H9 (cell line): ENCODE measurements at regions not wholly inside any gene's neighbourhood (a gene's known extent, or its start where the extent isn't known, plus 50 kb on each side); places are given as distances from the start of the nearest gene placed in this dataset.
A peak's percentile ranks its signal among the peaks of the same experiment; 100 is the strongest.

ENCODE experiments used
- DNase-seq: peaks from one replicate; pipeline ENCODE4 v3.0.0-alpha.2; 2017
- H2AFZ ChIP-seq: one replicate; pipeline ENCODE4 v1.6.1; 2013; ENCODE audit warnings: mild to moderate bottlenecking, low read length, control low read depth, moderate library complexity
- H2AK5ac ChIP-seq: 2 replicates; pipeline ENCODE4 v1.6.1; 2013; ENCODE audit warnings: low read length, control low read depth, mixed read lengths; ENCODE audit not compliant: insufficient read length
- H2BK120ac ChIP-seq: one replicate; pipeline ENCODE4 v1.6.1; 2013; ENCODE audit warnings: low read depth, mild to moderate bottlenecking, low read length, control low read depth, inconsistent platforms; ENCODE audit not compliant: poor library complexity, severe bottlenecking
- H2BK12ac ChIP-seq: 2 replicates; pipeline ENCODE4 v1.6.1; 2013; ENCODE audit warnings: low read length, control low read depth, mixed read lengths, low read depth; ENCODE audit not compliant: insufficient read length
- H2BK15ac ChIP-seq: 2 replicates; pipeline ENCODE4 v1.6.1; 2013; ENCODE audit warnings: low read depth, low read length, control low read depth
- H2BK20ac ChIP-seq: one replicate; pipeline ENCODE4 v1.6.1; 2013; ENCODE audit warnings: low read depth, mild to moderate bottlenecking, low read length, control low read depth, inconsistent platforms; ENCODE audit not compliant: poor library complexity, severe bottlenecking
- H2BK5ac ChIP-seq: 2 replicates; pipeline ENCODE4 v1.6.1; 2013; ENCODE audit warnings: low read length, control low read depth, mixed read lengths; ENCODE audit not compliant: insufficient read length
- H3K14ac ChIP-seq: 2 replicates; pipeline ENCODE4 v1.6.1; 2013; ENCODE audit warnings: low read length, control low read depth; ENCODE audit not compliant: insufficient read depth
- H3K18ac ChIP-seq: 2 replicates; pipeline ENCODE4 v1.6.1; 2013; ENCODE audit warnings: low read depth, mild to moderate bottlenecking, mixed read lengths, low read length, control low read depth; ENCODE audit not compliant: insufficient read length
- H3K23ac ChIP-seq: 2 replicates; pipeline ENCODE4 v1.6.1; 2013; ENCODE audit warnings: low read length, control low read depth, mixed read lengths, low read depth; ENCODE audit not compliant: insufficient read length
- H3K23me2 ChIP-seq: 2 replicates; pipeline ENCODE4 v1.6.1; 2013; ENCODE audit warnings: low read depth, mild to moderate bottlenecking, mixed read lengths, low read length, control low read depth; ENCODE audit not compliant: insufficient read length, poor library complexity, severe bottlenecking
- H3K27ac ChIP-seq: 2 replicates; pipeline ENCODE4 v1.5.1; 2013; ENCODE audit warnings: low read length, control low read depth, mixed read lengths, low read depth; ENCODE audit not compliant: insufficient read length
- H3K27me3 ChIP-seq: 2 replicates; pipeline ENCODE4 v1.6.1; 2013; ENCODE audit warnings: low read length, control low read depth, inconsistent platforms; ENCODE audit not compliant: insufficient read depth
- H3K4ac ChIP-seq: 2 replicates; pipeline ENCODE4 v1.6.1; 2013; ENCODE audit warnings: low read depth, mild to moderate bottlenecking, control low read depth, inconsistent platforms, low read length, moderate library complexity
- H3K4me1 ChIP-seq: 2 replicates; pipeline ENCODE4 v1.6.1; 2013; ENCODE audit warnings: low read length, control low read depth, inconsistent platforms; ENCODE audit not compliant: insufficient read depth
- H3K4me2 ChIP-seq: 2 replicates; pipeline ENCODE4 v1.6.1; 2013; ENCODE audit warnings: low read length, control low read depth, mixed read lengths; ENCODE audit not compliant: insufficient read length, insufficient read depth
- H3K56ac ChIP-seq: 2 replicates; pipeline ENCODE4 v1.6.1; 2013; ENCODE audit warnings: low read depth, mild to moderate bottlenecking, mixed read lengths, low read length, control low read depth; ENCODE audit not compliant: insufficient read length
- H3K79me1 ChIP-seq: 2 replicates; pipeline ENCODE4 v1.6.1; 2013; ENCODE audit warnings: low read depth, mild to moderate bottlenecking, moderate library complexity, low read length, control low read depth, inconsistent platforms; ENCODE audit not compliant: insufficient read depth, poor library complexity, severe bottlenecking
- H3K79me2 ChIP-seq: 2 replicates; pipeline ENCODE4 v1.6.1; 2013; ENCODE audit warnings: low read length, control low read depth, inconsistent platforms; ENCODE audit not compliant: insufficient read depth
- H3K9ac ChIP-seq: 2 replicates; pipeline ENCODE4 v1.6.1; 2013; ENCODE audit warnings: low read length, control low read depth, mixed read lengths; ENCODE audit not compliant: insufficient read length; ENCODE audit errors: extremely low read depth
- H3K9me3 ChIP-seq: one replicate; pipeline ENCODE4 v1.6.1; 2013; ENCODE audit warnings: low read depth, low read length, inconsistent platforms; ENCODE audit not compliant: control insufficient read depth
- H3T11ph ChIP-seq: one replicate; pipeline ENCODE4 v1.6.1; 2013; ENCODE audit warnings: mild to moderate bottlenecking, low read length, control low read depth, inconsistent platforms
- H4K20me1 ChIP-seq: one replicate; pipeline ENCODE4 v1.6.1; 2013; ENCODE audit not compliant: control insufficient read depth, insufficient read length, insufficient read depth
- H4K5ac ChIP-seq: 2 replicates; pipeline ENCODE4 v1.6.1; 2013; ENCODE audit warnings: low read depth, mild to moderate bottlenecking, mixed read lengths, low read length, control low read depth; ENCODE audit not compliant: insufficient read length
- H4K8ac ChIP-seq: replicated peaks from 2 replicates; pipeline ENCODE4 v1.6.1; 2013; ENCODE audit warnings: low read length, control low read depth, mixed read lengths, low read depth; ENCODE audit not compliant: insufficient read length
- H4K91ac ChIP-seq: 2 replicates; pipeline ENCODE4 v1.6.1; 2013; ENCODE audit warnings: low read depth, mild to moderate bottlenecking, moderate library complexity, mixed read lengths, low read length, control low read depth; ENCODE audit not compliant: insufficient read length
- H3K27ac Mint-ChIP-seq, 3 experiments: 2 replicates in 2 of 3; 3 replicates in 1 of 3; pipeline ENCODE4 v1.8.0; 2020 to 2021; ENCODE audit warnings: mixed read lengths in 3 of 3, mild to moderate bottlenecking in 1 of 3, moderate library complexity in 1 of 3
- H3K27me3 Mint-ChIP-seq: 2 replicates; pipeline ENCODE4 v1.8.0; 2021; ENCODE audit warnings: low read depth, mild to moderate bottlenecking, moderate library complexity, mixed read lengths
- H3K36me3 Mint-ChIP-seq, 3 experiments: 2 replicates in 2 of 3; 3 replicates in 1 of 3; pipeline ENCODE4 v1.8.0; 2020 to 2021; ENCODE audit warnings: low read depth in 3 of 3, mixed read lengths in 3 of 3; ENCODE audit not compliant: insufficient read depth in 1 of 3
- H3K4me1 Mint-ChIP-seq, 2 experiments: 2 replicates each; pipeline ENCODE4 v1.8.0; 2020; ENCODE audit warnings: mixed read lengths in 2 of 2
- H3K4me3 Mint-ChIP-seq, 2 experiments: 2 replicates in 1 of 2; 3 replicates in 1 of 2; pipeline ENCODE4 v1.8.0; 2020 to 2021; ENCODE audit warnings: mild to moderate bottlenecking in 2 of 2, mixed read lengths in 2 of 2, moderate library complexity in 1 of 2
- H3K9me3 Mint-ChIP-seq, 2 experiments: 2 replicates in 1 of 2; 3 replicates in 1 of 2; pipeline ENCODE4 v1.8.0; 2020; ENCODE audit warnings: mild to moderate bottlenecking in 2 of 2, mixed read lengths in 2 of 2, moderate library complexity in 1 of 2
- WGBS: extraction: QIAGEN DNeasy Blood & Tissue Kit; methylation state at CpG from one replicate; pipeline ENCODE4 v1.1.7; 2013; ENCODE audit warnings: missing lambda C conversion rate, low lambda C conversion rate, mixed read lengths; ENCODE audit not compliant: insufficient read length; ENCODE audit errors: extremely low coverage; 5-methylcytosine and 5-hydroxymethylcytosine counted together
- TF ChIP-seq, protein P1 (sequence below): fragments of 200-600 bp; sonication (generic); conservative IDR thresholded peaks from 3 replicates; pipeline ENCODE4 v1.8.0; 2021; ENCODE audit warnings: antibody characterized with exemption, mild to moderate bottlenecking

DNA sequence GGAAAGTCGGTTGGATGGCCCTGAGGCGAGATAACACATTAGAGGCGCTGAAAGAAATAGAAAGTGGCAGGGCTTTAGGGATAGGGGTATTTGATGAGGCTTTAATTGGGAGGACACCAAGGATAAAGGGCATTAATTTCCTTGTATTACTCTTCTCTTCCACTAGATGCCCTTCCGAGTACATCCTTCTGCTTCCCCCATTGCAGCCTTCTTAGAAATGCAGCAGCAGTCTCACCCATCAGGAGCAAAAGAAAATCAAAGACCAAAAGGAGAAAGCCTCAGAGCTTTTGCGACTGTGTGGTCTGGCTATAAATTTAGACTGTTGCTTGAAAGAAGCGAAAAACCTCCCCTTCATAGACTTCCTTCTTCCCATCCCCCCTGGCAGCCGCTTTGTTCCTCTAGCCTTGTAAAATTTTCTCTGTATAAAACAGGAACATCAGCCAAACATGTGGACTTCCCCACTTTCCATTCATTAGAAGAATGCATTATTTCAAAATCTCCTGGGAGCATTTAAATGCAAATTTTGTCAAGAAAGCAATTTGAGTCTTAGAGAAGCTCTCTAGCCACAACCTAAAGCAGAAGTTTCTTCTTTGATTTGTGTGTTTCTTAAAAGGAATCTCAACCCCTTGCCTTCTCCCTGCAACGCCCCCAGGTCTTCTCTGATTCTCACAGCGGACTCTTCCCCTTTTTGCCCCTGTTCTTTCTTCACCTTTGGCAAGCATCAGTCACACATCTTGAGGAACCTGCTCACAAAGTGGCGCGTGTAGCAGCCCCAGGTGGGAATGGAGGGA lies 76.6 kb downstream of the NDUFS5 start:
- peak overlapping the region; percentile 4 for H3K18ac ChIP-seq
- no peak overlapping the region for H4K8ac ChIP-seq
- no peaks in the 10 kb centered on the region for H3K9me3 ChIP-seq
- no peak overlapping the region for H3K56ac ChIP-seq
- no peak overlapping the region for H2AK5ac ChIP-seq
- no peak overlapping the region for H2BK12ac ChIP-seq
- H3K79me2 ChIP-seq, result peaks cover 8% of the 10 kb centered on the region; the same call in 1 of the 2 replicates
- H2BK120ac ChIP-seq, result no peak overlapping the region
- H2BK5ac ChIP-seq, result no peak overlapping the region
- peak; percentile 63 for DNase-seq
- H2BK15ac ChIP-seq, result no peak overlapping the region
- no peak overlapping the region for H4K5ac ChIP-seq
- no peaks in the 10 kb centered on the region for H3K27me3 ChIP-seq
- H3K27ac Mint-ChIP-seq, result peak overlapping the region; percentile 90 to 99 (median 95)
- no peak overlapping the region for H4K91ac ChIP-seq
- peak overlapping the region; percentile 69 to 77 for H3K4me3 Mint-ChIP-seq
- no peak overlapping the region for H3K14ac ChIP-seq
- no peaks in the 10 kb centered on the region for H3K27me3 Mint-ChIP-seq
- H3K4ac ChIP-seq, result no peak overlapping the region; the same call in 1 of the 2 replicates
- H3K23ac ChIP-seq, result no peak overlapping the region
- H2AFZ ChIP-seq, result no peak overlapping the region
- H4K20me1 ChIP-seq, result no peaks in the 10 kb centered on the region
- TF ChIP-seq, protein P1, sequence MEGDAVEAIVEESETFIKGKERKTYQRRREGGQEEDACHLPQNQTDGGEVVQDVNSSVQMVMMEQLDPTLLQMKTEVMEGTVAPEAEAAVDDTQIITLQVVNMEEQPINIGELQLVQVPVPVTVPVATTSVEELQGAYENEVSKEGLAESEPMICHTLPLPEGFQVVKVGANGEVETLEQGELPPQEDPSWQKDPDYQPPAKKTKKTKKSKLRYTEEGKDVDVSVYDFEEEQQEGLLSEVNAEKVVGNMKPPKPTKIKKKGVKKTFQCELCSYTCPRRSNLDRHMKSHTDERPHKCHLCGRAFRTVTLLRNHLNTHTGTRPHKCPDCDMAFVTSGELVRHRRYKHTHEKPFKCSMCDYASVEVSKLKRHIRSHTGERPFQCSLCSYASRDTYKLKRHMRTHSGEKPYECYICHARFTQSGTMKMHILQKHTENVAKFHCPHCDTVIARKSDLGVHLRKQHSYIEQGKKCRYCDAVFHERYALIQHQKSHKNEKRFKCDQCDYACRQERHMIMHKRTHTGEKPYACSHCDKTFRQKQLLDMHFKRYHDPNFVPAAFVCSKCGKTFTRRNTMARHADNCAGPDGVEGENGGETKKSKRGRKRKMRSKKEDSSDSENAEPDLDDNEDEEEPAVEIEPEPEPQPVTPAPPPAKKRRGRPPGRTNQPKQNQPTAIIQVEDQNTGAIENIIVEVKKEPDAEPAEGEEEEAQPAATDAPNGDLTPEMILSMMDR, result peak; percentile 79
- H3K4me1 ChIP-seq, result peaks cover 8% of the 10 kb centered on the region; the same call in 1 of the 2 replicates
- H3K27ac ChIP-seq, result peak overlapping the region; percentile 46
- no CpG with 5 or more reads among the region's 11 CpGs for WGBS
- H3T11ph ChIP-seq, result no peak overlapping the region
- H2BK20ac ChIP-seq, result no peak overlapping the region
- H3K23me2 ChIP-seq, result peaks cover 19% of the 10 kb centered on the region
- no peaks in the 10 kb centered on the region for H3K79me1 ChIP-seq
- peaks cover 39 to 41% of the 10 kb centered on the region in 2 experiments for H3K4me1 Mint-ChIP-seq
- peak overlapping the region; percentile 95 for H3K4me2 ChIP-seq
- H3K9ac ChIP-seq, result no peak overlapping the region
- no peaks in the 10 kb centered on the region for H3K9me3 Mint-ChIP-seq
- H3K36me3 Mint-ChIP-seq, result no peaks in the 10 kb centered on the region
